ENCODE measurements at regions not wholly inside any gene's neighbourhood (a gene's known extent, or its start where the extent isn't known, plus 50 kb on each side); places are given as distances from the start of the nearest gene placed in this dataset.

DNA sequence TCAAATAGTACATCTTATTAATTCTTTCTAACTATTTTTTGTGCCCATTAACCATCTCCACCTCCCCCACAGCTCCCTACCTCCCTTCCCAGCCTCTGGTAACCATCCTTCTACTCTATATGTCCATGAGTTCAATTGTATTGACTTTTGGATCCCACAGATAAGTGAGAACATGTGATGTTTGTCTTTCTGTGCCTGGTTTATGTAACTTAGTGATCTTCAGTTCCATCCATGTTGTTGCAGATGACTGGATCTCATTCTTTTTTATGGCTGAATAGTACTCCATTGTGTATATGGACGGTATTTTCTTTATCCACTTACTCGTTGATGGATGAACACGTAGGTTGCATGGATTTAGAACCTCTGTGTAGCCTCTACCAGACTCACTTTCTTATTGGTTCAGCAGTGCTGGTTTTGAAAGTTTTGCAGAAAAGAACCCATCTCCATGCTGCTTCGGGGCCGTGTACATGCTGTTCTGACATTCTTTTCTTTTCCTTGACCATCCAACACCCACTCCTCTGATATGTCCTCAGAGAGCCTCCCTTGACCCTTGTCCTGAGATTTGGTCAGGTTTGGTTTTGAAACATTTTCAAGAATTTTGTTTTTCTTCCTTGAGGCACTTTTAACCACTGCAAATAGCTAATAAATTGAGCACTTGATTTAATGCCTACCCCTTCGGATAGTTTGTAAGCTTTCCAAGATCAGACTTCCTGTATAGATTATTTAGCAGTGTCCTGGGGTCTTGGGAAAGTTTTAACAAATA, 231.2 kb upstream of the ZFP64 start:
- ChIA-PET POLR2A (no interaction called here), CTCF (interaction anchor here (0.9 kb wide), 1 partner anchor 110 kb away, joined by 3 read pairs; no protein-coding TSS in a partner anchor)

DNA sequence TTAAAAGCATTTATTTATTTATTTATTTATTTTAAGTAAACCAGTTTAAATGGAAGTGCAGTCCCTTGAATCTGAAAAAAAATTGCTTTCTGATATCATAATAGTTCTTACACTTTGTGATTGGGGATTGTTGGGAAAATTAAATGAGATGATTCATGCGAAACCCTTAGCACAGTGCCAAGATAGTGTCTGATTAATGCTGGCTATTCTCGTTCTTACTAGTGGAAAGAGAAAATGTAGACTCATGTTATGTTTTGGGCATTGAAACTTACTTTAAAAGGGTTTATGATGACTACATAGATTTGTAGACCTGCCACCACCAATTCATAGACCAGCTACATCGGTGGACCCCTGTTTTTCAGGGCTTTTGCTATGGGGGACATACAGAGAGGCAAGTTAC, 229.2 kb upstream of the ZFP64 start:
- Mint-ChIP-seq H3K4me3 (no peak overlapping the region), H3K4me1 (no peaks in the 10 kb centered on the region), H3K27ac (no peak overlapping the region), H3K27me3 (ENCODE audit: low read depth) (peaks cover 4% of the 10 kb centered on the region; the same call in 1 of the 2 replicates), H3K36me3 (peaks cover 2% of the 10 kb centered on the region), H3K9me3 (peaks cover 27% of the 10 kb centered on the region)
- ChIA-PET CTCF (no interaction called here), POLR2A (no interaction called here)
- ATAC-seq (no peak), DNase-seq (ENCODE audit: low spot score) (no peak)
- TF ChIP-seq FOXJ3 (CRISPR knock-in tag; IDR thresholded peaks at IDR 0.05; ENCODE audit: borderline replicate concordance) (no peak), ZNF416 (CRISPR knock-in tag; IDR thresholded peaks at IDR 0.05) (no peak), FOXK1 (CRISPR knock-in tag; IDR thresholded peaks at IDR 0.05) (no peak), ZNF138 (CRISPR knock-in tag; conservative IDR thresholded peaks at IDR 0.05) (no peak), ZNF121 (CRISPR knock-in tag; IDR thresholded peaks at IDR 0.05) (no peak), MXD4 (CRISPR knock-in tag; IDR thresholded peaks at IDR 0.05; ENCODE audit: borderline replicate concordance) (no peak), ZNF423 (CRISPR knock-in tag; IDR thresholded peaks at IDR 0.05) (no peak), NR3C1 (CRISPR knock-in tag; conservative IDR thresholded peaks at IDR 0.05; ENCODE audit: low read depth) (no peak)
- TF ChIP-seq, protein P1, sequence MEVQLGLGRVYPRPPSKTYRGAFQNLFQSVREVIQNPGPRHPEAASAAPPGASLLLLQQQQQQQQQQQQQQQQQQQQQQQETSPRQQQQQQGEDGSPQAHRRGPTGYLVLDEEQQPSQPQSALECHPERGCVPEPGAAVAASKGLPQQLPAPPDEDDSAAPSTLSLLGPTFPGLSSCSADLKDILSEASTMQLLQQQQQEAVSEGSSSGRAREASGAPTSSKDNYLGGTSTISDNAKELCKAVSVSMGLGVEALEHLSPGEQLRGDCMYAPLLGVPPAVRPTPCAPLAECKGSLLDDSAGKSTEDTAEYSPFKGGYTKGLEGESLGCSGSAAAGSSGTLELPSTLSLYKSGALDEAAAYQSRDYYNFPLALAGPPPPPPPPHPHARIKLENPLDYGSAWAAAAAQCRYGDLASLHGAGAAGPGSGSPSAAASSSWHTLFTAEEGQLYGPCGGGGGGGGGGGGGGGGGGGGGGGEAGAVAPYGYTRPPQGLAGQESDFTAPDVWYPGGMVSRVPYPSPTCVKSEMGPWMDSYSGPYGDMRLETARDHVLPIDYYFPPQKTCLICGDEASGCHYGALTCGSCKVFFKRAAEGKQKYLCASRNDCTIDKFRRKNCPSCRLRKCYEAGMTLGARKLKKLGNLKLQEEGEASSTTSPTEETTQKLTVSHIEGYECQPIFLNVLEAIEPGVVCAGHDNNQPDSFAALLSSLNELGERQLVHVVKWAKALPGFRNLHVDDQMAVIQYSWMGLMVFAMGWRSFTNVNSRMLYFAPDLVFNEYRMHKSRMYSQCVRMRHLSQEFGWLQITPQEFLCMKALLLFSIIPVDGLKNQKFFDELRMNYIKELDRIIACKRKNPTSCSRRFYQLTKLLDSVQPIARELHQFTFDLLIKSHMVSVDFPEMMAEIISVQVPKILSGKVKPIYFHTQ (CRISPR knock-in tag; IDR thresholded peaks at IDR 0.05): no peak
- TF ChIP-seq, protein P2, sequence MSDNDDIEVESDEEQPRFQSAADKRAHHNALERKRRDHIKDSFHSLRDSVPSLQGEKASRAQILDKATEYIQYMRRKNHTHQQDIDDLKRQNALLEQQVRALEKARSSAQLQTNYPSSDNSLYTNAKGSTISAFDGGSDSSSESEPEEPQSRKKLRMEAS (CRISPR knock-in tag; IDR thresholded peaks at IDR 0.05): no peak

More for the DNA sequence above, 231.2 kb upstream of the ZFP64 start:
- no peak overlapping the region for H3K4me3 Mint-ChIP-seq
- 0 out of 2 replicates have a peak, but pooled peaks cover 2% of the 10 kb centered on the region for H3K4me1 Mint-ChIP-seq
- H3K27me3 Mint-ChIP-seq (ENCODE audit: low read depth): peaks cover 4% of the 10 kb centered on the region; the same call in 1 of the 2 replicates
- TF ChIP-seq, protein P3, sequence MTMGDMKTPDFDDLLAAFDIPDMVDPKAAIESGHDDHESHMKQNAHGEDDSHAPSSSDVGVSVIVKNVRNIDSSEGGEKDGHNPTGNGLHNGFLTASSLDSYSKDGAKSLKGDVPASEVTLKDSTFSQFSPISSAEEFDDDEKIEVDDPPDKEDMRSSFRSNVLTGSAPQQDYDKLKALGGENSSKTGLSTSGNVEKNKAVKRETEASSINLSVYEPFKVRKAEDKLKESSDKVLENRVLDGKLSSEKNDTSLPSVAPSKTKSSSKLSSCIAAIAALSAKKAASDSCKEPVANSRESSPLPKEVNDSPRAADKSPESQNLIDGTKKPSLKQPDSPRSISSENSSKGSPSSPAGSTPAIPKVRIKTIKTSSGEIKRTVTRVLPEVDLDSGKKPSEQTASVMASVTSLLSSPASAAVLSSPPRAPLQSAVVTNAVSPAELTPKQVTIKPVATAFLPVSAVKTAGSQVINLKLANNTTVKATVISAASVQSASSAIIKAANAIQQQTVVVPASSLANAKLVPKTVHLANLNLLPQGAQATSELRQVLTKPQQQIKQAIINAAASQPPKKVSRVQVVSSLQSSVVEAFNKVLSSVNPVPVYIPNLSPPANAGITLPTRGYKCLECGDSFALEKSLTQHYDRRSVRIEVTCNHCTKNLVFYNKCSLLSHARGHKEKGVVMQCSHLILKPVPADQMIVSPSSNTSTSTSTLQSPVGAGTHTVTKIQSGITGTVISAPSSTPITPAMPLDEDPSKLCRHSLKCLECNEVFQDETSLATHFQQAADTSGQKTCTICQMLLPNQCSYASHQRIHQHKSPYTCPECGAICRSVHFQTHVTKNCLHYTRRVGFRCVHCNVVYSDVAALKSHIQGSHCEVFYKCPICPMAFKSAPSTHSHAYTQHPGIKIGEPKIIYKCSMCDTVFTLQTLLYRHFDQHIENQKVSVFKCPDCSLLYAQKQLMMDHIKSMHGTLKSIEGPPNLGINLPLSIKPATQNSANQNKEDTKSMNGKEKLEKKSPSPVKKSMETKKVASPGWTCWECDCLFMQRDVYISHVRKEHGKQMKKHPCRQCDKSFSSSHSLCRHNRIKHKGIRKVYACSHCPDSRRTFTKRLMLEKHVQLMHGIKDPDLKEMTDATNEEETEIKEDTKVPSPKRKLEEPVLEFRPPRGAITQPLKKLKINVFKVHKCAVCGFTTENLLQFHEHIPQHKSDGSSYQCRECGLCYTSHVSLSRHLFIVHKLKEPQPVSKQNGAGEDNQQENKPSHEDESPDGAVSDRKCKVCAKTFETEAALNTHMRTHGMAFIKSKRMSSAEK (CRISPR knock-in tag; IDR thresholded peaks at IDR 0.05; ENCODE audit: borderline replicate concordance): no peak
- TF ChIP-seq, protein P4, sequence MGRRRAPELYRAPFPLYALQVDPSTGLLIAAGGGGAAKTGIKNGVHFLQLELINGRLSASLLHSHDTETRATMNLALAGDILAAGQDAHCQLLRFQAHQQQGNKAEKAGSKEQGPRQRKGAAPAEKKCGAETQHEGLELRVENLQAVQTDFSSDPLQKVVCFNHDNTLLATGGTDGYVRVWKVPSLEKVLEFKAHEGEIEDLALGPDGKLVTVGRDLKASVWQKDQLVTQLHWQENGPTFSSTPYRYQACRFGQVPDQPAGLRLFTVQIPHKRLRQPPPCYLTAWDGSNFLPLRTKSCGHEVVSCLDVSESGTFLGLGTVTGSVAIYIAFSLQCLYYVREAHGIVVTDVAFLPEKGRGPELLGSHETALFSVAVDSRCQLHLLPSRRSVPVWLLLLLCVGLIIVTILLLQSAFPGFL (CRISPR knock-in tag; IDR thresholded peaks at IDR 0.05; ENCODE audit: borderline replicate concordance): no peak
- TF ChIP-seq TEAD1 (CRISPR knock-in tag; IDR thresholded peaks at IDR 0.05): no peak
- TF ChIP-seq, protein P5, sequence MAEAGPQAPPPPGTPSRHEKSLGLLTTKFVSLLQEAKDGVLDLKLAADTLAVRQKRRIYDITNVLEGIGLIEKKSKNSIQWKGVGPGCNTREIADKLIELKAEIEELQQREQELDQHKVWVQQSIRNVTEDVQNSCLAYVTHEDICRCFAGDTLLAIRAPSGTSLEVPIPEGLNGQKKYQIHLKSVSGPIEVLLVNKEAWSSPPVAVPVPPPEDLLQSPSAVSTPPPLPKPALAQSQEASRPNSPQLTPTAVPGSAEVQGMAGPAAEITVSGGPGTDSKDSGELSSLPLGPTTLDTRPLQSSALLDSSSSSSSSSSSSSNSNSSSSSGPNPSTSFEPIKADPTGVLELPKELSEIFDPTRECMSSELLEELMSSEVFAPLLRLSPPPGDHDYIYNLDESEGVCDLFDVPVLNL (CRISPR knock-in tag; IDR thresholded peaks at IDR 0.05; ENCODE audit: borderline replicate concordance, low read depth): no peak
- TF ChIP-seq, protein P2 (CRISPR knock-in tag; IDR thresholded peaks at IDR 0.05): no peak
- TF ChIP-seq SMAD3 (CRISPR knock-in tag; IDR thresholded peaks at IDR 0.05; ENCODE audit: borderline replicate concordance): no peak
- no peak for TF ChIP-seq NFE2L1 (CRISPR knock-in tag; IDR thresholded peaks at IDR 0.05)
- no peak for TF ChIP-seq ZNF416 (CRISPR knock-in tag; IDR thresholded peaks at IDR 0.05)
- TF ChIP-seq CREB1 (CRISPR knock-in tag; IDR thresholded peaks at IDR 0.05): no peak
- no peak for TF ChIP-seq FOXJ3 (CRISPR knock-in tag; IDR thresholded peaks at IDR 0.05; ENCODE audit: borderline replicate concordance)
- TF ChIP-seq, protein P6, sequence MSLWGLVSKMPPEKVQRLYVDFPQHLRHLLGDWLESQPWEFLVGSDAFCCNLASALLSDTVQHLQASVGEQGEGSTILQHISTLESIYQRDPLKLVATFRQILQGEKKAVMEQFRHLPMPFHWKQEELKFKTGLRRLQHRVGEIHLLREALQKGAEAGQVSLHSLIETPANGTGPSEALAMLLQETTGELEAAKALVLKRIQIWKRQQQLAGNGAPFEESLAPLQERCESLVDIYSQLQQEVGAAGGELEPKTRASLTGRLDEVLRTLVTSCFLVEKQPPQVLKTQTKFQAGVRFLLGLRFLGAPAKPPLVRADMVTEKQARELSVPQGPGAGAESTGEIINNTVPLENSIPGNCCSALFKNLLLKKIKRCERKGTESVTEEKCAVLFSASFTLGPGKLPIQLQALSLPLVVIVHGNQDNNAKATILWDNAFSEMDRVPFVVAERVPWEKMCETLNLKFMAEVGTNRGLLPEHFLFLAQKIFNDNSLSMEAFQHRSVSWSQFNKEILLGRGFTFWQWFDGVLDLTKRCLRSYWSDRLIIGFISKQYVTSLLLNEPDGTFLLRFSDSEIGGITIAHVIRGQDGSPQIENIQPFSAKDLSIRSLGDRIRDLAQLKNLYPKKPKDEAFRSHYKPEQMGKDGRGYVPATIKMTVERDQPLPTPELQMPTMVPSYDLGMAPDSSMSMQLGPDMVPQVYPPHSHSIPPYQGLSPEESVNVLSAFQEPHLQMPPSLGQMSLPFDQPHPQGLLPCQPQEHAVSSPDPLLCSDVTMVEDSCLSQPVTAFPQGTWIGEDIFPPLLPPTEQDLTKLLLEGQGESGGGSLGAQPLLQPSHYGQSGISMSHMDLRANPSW (CRISPR knock-in tag; conservative IDR thresholded peaks at IDR 0.05; ENCODE audit: low read depth): no peak
- no peak for TF ChIP-seq JUN (CRISPR knock-in tag; IDR thresholded peaks at IDR 0.05)
- no peak for TF ChIP-seq NR1H2 (CRISPR knock-in tag; IDR thresholded peaks at IDR 0.05)
- peaks cover 2% of the 10 kb centered on the region for H3K36me3 Mint-ChIP-seq
- DNase-seq (ENCODE audit: low spot score) (no peak), ATAC-seq (no peak)
- H3K9me3 Mint-ChIP-seq: peaks cover 27% of the 10 kb centered on the region
- no peak overlapping the region for H3K27ac Mint-ChIP-seq

Data from WTC11 (cell line).